Ascending aorta (tissue), 2 donors: ENCODE measurements at regions not wholly inside any gene's neighbourhood (a gene's known extent, or its start where the extent isn't known, plus 50 kb on each side); places are given as distances from the start of the nearest gene placed in this dataset.

ENCODE experiments used
- DNase-seq, 2 donors: peaks; one replicate each; pipeline ENCODE4 v3.0.0-alpha.2; 2019; ENCODE audit warnings: low spot score in 2 of 2
- H3K27ac ChIP-seq, 2 donors: fragments of 200-600 bp; sonication (generic); one replicate each; pipeline ENCODE4 v1.5.1; 2016 to 2017; ENCODE audit warnings: mild to moderate bottlenecking in 1 of 2
- H3K27me3 ChIP-seq: fragments of 200-600 bp; sonication (generic); one replicate; pipeline ENCODE4 v1.5.1; 2017
- H3K36me3 ChIP-seq, 2 donors: fragments of 200-600 bp; sonication (generic); one replicate each; pipeline ENCODE4 v1.5.1; 2016
- H3K4me1 ChIP-seq, 2 donors: fragments of 200-600 bp; sonication (generic); one replicate each; pipeline ENCODE4 v1.5.1; 2016 to 2017; ENCODE audit warnings: mild to moderate bottlenecking in 1 of 2
- H3K4me3 ChIP-seq, 2 donors: fragments of 200-600 bp; sonication (generic); one replicate each; pipeline ENCODE4 v1.5.1; 2016 to 2017; ENCODE audit warnings: mild to moderate bottlenecking in 1 of 2
- H3K9me3 ChIP-seq, 2 donors: fragments of 200-600 bp; sonication (generic); one replicate each; pipeline ENCODE4 v1.5.1; 2016
- CTCF ChIP-seq, 3 experiments: fragments of 200-600 bp in 2 of 3; fragments of 450-650 bp in 1 of 3; sonication (generic) in 2 of 3; IDR thresholded peaks; one replicate each; pipeline ENCODE4 v1.5.1; 2016 to 2019; ENCODE audit warnings: antibody characterized with exemption in 3 of 3, mild to moderate bottlenecking in 1 of 3, moderate library complexity in 1 of 3
- intact Hi-C: fragments of 100-400 bp; cut with DNase I; formaldehyde crosslinking; loops from one replicate; pipeline ENCODE4 v1.15.1; 2023

GRCh38 chr2:120820953-120821279 lies 85.2 kb downstream of the GLI2 start:
- TF ChIP-seq CTCF (IDR thresholded peaks at IDR 0.05), result no peak
- Histone ChIP-seq H3K27ac (no peak overlapping the region), H3K9me3 (no peaks in the 10 kb centered on the region), H3K36me3 (no peaks in the 10 kb centered on the region), H3K4me3 (no peak overlapping the region), H3K27me3 (no peaks in the 10 kb centered on the region), H3K4me1 (peaks cover 0 to 8% of the 10 kb centered on the region in 2 donors)
- DNase-seq, result no peak
- intact Hi-C loops, result no loop called here

GRCh38 chr2:120821446-120822160 lies 85.9 kb downstream of the GLI2 start:
- intact Hi-C loops, result no loop called here
- Histone ChIP-seq H3K27ac (no peak overlapping the region), H3K36me3 (no peaks in the 10 kb centered on the region), H3K9me3 (no peaks in the 10 kb centered on the region), H3K27me3 (no peaks in the 10 kb centered on the region), H3K4me3 (no peak overlapping the region), H3K4me1 (peaks cover 0 to 8% of the 10 kb centered on the region in 2 donors)
- no peak for TF ChIP-seq CTCF (IDR thresholded peaks at IDR 0.05)
- DNase-seq, result no peak

GRCh38 chr2:120822933-120823332 lies 87.3 kb downstream of the GLI2 start:
- Histone ChIP-seq H3K27ac (no peak overlapping the region), H3K4me3 (no peak overlapping the region), H3K4me1 (peaks cover 0 to 8% of the 10 kb centered on the region in 2 donors), H3K9me3 (no peaks in the 10 kb centered on the region), H3K27me3 (no peaks in the 10 kb centered on the region), H3K36me3 (no peaks in the 10 kb centered on the region)
- intact Hi-C loops, result no loop called here
- no peak for DNase-seq
- no peak for TF ChIP-seq CTCF (IDR thresholded peaks at IDR 0.05)

- TF ChIP-seq CTCF (IDR thresholded peaks at IDR 0.05), result no peak
- Histone ChIP-seq H3K4me3 (no peak overlapping the region), H3K36me3 (no peaks in the 10 kb centered on the region), H3K27me3 (no peaks in the 10 kb centered on the region), H3K27ac (no peak overlapping the region), H3K9me3 (no peaks in the 10 kb centered on the region), H3K4me1 (peaks cover 0 to 8% of the 10 kb centered on the region in 2 donors)
- intact Hi-C loops, result no loop called here
- no peak for DNase-seq
Measured at GRCh38 chr2:120823551-120823950, 87.9 kb downstream of the GLI2 start.

GRCh38 chr2:120824246-120824645 lies 88.6 kb downstream of the GLI2 start:
- DNase-seq, result no peak
- TF ChIP-seq CTCF (IDR thresholded peaks at IDR 0.05), result no peak
- H3K27ac ChIP-seq, result no peak overlapping the region
- no peaks in the 10 kb centered on the region for H3K36me3 ChIP-seq
- H3K9me3 ChIP-seq, result no peaks in the 10 kb centered on the region
- no peaks in the 10 kb centered on the region for H3K27me3 ChIP-seq
- no peak overlapping the region for H3K4me3 ChIP-seq
- intact Hi-C loops, result no loop called here
- H3K4me1 ChIP-seq, result peaks cover 0 to 8% of the 10 kb centered on the region in 2 donors
